ENCODE measurements at regions not wholly inside any gene's neighbourhood (a gene's known extent, or its start where the extent isn't known, plus 50 kb on each side); places are given as distances from the start of the nearest gene placed in this dataset.
"Not testable (repeated sequence)": the region's sequence is repeated elsewhere in the genome, so short reads cannot be mapped to it uniquely, and the experiment has no call there.

DNA sequence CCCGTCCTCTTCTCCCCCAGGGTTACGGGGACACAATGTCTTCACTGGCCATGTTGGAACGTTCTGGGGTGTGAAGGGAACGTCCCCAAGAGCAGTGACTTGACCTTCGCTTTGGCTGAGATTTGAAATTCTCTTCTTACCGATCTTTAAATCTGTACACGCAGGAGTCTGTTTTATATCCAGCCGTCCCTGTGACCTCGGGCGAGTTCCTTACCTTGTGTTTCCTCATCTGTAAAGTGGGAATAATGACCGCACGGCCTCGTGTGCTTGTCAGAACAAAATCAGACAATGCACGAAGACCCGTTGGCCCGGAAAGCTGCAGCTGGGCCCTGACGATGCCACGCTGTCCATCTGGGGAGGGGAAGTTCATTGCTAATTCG, 454.3 kb downstream of the PREX1 start:
- TF ChIP-seq, protein P1, sequence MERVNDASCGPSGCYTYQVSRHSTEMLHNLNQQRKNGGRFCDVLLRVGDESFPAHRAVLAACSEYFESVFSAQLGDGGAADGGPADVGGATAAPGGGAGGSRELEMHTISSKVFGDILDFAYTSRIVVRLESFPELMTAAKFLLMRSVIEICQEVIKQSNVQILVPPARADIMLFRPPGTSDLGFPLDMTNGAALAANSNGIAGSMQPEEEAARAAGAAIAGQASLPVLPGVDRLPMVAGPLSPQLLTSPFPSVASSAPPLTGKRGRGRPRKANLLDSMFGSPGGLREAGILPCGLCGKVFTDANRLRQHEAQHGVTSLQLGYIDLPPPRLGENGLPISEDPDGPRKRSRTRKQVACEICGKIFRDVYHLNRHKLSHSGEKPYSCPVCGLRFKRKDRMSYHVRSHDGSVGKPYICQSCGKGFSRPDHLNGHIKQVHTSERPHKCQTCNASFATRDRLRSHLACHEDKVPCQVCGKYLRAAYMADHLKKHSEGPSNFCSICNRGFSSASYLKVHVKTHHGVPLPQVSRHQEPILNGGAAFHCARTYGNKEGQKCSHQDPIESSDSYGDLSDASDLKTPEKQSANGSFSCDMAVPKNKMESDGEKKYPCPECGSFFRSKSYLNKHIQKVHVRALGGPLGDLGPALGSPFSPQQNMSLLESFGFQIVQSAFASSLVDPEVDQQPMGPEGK (CRISPR knock-in tag; IDR thresholded peaks at IDR 0.05; ENCODE audit: borderline replicate concordance) = no peak
- no peak for TF ChIP-seq TOX (CRISPR knock-in tag; IDR thresholded peaks at IDR 0.05; ENCODE audit: borderline replicate concordance)
- TF ChIP-seq ZFP30 (CRISPR knock-in tag; IDR thresholded peaks at IDR 0.05) = no peak
- TF ChIP-seq BACH2 (CRISPR knock-in tag; IDR thresholded peaks at IDR 0.05; ENCODE audit: borderline replicate concordance) = no peak
- TF ChIP-seq PPARA (CRISPR knock-in tag; IDR thresholded peaks at IDR 0.05; ENCODE audit: borderline replicate concordance) = no peak
- no peak for TF ChIP-seq ZC3H10 (CRISPR knock-in tag; IDR thresholded peaks at IDR 0.05)
- TF ChIP-seq CSDC2 (CRISPR knock-in tag; IDR thresholded peaks at IDR 0.05) = no peak
- TF ChIP-seq, protein P2, sequence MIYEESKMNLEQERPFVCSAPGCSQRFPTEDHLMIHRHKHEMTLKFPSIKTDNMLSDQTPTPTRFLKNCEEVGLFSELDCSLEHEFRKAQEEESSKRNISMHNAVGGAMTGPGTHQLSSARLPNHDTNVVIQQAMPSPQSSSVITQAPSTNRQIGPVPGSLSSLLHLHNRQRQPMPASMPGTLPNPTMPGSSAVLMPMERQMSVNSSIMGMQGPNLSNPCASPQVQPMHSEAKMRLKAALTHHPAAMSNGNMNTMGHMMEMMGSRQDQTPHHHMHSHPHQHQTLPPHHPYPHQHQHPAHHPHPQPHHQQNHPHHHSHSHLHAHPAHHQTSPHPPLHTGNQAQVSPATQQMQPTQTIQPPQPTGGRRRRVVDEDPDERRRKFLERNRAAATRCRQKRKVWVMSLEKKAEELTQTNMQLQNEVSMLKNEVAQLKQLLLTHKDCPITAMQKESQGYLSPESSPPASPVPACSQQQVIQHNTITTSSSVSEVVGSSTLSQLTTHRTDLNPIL (CRISPR knock-in tag; IDR thresholded peaks at IDR 0.05; ENCODE audit: low read depth) = no peak
- TF ChIP-seq SNAI2 (CRISPR knock-in tag; IDR thresholded peaks at IDR 0.05) = no peak
- TF ChIP-seq, protein P3, sequence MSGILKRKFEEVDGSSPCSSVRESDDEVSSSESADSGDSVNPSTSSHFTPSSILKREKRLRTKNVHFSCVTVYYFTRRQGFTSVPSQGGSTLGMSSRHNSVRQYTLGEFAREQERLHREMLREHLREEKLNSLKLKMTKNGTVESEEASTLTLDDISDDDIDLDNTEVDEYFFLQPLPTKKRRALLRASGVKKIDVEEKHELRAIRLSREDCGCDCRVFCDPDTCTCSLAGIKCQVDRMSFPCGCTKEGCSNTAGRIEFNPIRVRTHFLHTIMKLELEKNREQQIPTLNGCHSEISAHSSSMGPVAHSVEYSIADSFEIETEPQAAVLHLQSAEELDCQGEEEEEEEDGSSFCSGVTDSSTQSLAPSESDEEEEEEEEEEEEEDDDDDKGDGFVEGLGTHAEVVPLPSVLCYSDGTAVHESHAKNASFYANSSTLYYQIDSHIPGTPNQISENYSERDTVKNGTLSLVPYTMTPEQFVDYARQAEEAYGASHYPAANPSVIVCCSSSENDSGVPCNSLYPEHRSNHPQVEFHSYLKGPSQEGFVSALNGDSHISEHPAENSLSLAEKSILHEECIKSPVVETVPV (CRISPR knock-in tag; IDR thresholded peaks at IDR 0.05) = no peak
- TF ChIP-seq ESRRG (CRISPR knock-in tag; IDR thresholded peaks at IDR 0.05) = no peak
- no peak for TF ChIP-seq ISL1 (CRISPR knock-in tag; IDR thresholded peaks at IDR 0.05)
- TF ChIP-seq, protein P4, sequence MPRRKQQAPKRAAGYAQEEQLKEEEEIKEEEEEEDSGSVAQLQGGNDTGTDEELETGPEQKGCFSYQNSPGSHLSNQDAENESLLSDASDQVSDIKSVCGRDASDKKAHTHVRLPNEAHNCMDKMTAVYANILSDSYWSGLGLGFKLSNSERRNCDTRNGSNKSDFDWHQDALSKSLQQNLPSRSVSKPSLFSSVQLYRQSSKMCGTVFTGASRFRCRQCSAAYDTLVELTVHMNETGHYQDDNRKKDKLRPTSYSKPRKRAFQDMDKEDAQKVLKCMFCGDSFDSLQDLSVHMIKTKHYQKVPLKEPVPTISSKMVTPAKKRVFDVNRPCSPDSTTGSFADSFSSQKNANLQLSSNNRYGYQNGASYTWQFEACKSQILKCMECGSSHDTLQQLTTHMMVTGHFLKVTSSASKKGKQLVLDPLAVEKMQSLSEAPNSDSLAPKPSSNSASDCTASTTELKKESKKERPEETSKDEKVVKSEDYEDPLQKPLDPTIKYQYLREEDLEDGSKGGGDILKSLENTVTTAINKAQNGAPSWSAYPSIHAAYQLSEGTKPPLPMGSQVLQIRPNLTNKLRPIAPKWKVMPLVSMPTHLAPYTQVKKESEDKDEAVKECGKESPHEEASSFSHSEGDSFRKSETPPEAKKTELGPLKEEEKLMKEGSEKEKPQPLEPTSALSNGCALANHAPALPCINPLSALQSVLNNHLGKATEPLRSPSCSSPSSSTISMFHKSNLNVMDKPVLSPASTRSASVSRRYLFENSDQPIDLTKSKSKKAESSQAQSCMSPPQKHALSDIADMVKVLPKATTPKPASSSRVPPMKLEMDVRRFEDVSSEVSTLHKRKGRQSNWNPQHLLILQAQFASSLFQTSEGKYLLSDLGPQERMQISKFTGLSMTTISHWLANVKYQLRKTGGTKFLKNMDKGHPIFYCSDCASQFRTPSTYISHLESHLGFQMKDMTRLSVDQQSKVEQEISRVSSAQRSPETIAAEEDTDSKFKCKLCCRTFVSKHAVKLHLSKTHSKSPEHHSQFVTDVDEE (CRISPR knock-in tag; IDR thresholded peaks at IDR 0.05) = no peak
- no peak for TF ChIP-seq ARNTL (CRISPR knock-in tag; IDR thresholded peaks at IDR 0.05; ENCODE audit: borderline replicate concordance, low read depth)
- ATAC-seq = no peak

DNA sequence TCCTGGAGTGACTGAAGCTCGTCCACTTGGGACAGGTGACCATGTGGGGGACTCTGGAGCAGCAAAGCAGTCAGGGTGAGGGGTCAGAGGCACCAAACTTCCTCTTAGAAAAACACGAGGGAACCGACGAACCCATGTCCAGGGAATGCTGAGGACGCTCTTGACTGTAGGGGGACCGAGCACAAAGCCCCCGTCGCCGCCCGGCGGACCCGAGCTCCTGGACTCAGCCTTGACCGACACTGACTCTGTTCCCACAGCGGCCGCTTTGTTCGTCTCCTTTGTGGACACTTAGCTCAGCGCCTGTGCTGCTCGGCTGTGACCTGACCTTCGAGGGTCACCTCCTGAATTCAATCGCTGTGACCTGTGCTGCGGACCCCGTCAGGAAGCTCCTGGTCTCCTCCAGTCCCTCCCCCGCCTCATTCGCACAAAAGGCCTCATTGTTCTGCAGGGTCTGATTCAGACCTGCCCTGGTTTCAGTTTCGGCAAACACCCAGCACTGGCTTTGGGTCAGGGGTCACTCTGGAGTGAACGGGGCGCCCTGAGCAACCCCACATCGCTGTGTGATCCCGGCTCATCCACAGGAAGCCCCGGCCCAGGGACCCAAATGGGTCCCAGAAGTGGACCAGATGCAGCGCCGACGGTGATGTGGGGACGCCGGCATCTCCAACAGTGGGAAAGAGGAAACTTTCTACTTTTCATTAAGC, 454.8 kb downstream of the PREX1 start:
- ATAC-seq = not testable (repeated sequence)

DNA sequence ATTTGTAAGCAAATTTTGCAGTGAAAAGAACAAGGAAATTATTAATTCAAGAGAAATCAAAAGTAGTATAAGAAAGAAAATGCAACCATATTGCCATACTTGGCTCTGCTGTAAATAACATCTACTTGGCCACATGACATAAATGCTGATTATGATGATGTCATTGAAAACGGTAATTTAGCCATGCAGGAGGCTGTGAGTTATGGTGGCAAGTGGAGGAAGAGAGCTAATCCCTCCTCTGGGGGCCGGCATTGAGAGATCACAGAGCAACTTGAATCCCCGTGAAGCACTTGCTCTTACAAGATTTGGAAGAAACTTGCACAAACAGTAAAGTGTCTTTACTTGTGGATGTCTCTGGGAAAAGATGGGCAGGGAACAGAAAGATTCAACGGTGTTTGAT, 456.6 kb downstream of the PREX1 start:
- ATAC-seq = no peak
- TF ChIP-seq ZFP3 (CRISPR knock-in tag; IDR thresholded peaks at IDR 0.05) (no peak), ZFP30 (CRISPR knock-in tag; IDR thresholded peaks at IDR 0.05) (no peak), TOX (CRISPR knock-in tag; IDR thresholded peaks at IDR 0.05; ENCODE audit: borderline replicate concordance) (no peak), CSDC2 (CRISPR knock-in tag; IDR thresholded peaks at IDR 0.05) (no peak), ZNF8 (CRISPR knock-in tag; IDR thresholded peaks at IDR 0.05) (no peak), TCF4 (CRISPR knock-in tag; IDR thresholded peaks at IDR 0.05; ENCODE audit: borderline replicate concordance) (no peak), OSR1 (CRISPR knock-in tag; IDR thresholded peaks at IDR 0.05) (no peak), PPARA (CRISPR knock-in tag; IDR thresholded peaks at IDR 0.05; ENCODE audit: borderline replicate concordance) (no peak), ZC3H10 (CRISPR knock-in tag; IDR thresholded peaks at IDR 0.05) (no peak), SNAI2 (CRISPR knock-in tag; IDR thresholded peaks at IDR 0.05) (no peak), ISL1 (CRISPR knock-in tag; IDR thresholded peaks at IDR 0.05) (no peak), ESRRG (CRISPR knock-in tag; IDR thresholded peaks at IDR 0.05) (no peak), ZNF565 (CRISPR knock-in tag; conservative IDR thresholded peaks at IDR 0.05; ENCODE audit: low read depth) (no peak)
- TF ChIP-seq, protein P3 (CRISPR knock-in tag; IDR thresholded peaks at IDR 0.05) = no peak
- TF ChIP-seq, protein P2 (CRISPR knock-in tag; IDR thresholded peaks at IDR 0.05; ENCODE audit: low read depth) = no peak
- TF ChIP-seq, protein P5, sequence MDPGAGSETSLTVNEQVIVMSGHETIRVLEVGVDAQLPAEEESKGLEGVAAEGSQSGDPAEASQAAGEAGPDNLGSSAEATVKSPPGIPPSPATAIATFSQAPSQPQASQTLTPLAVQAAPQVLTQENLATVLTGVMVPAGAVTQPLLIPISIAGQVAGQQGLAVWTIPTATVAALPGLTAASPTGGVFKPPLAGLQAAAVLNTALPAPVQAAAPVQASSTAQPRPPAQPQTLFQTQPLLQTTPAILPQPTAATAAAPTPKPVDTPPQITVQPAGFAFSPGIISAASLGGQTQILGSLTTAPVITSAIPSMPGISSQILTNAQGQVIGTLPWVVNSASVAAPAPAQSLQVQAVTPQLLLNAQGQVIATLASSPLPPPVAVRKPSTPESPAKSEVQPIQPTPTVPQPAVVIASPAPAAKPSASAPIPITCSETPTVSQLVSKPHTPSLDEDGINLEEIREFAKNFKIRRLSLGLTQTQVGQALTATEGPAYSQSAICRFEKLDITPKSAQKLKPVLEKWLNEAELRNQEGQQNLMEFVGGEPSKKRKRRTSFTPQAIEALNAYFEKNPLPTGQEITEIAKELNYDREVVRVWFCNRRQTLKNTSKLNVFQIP (CRISPR knock-in tag; IDR thresholded peaks at IDR 0.05; ENCODE audit: borderline replicate concordance, low read depth) = no peak
- TF ChIP-seq, protein P4 (CRISPR knock-in tag; IDR thresholded peaks at IDR 0.05) = no peak

All from SK-N-SH treated with all-trans-retinoic acid at 6 μM for 48 hours (cell line).